Liver (tissue), 8 donors: ENCODE measurements at regions not wholly inside any gene's neighbourhood (a gene's known extent, or its start where the extent isn't known, plus 50 kb on each side); places are given as distances from the start of the nearest gene placed in this dataset.

Source experiments
- DNase-seq: peaks from one replicate; pipeline ENCODE4 v3.0.0-alpha.2; 2017; ENCODE audit warnings: low spot score
- H3K27ac ChIP-seq, 2 donors: one replicate each; pipeline ENCODE4 v1.7.0; 2013; ENCODE audit warnings: inconsistent platforms in 2 of 2, low read length in 2 of 2, control low read depth in 1 of 2, low read depth in 1 of 2, mild to moderate bottlenecking in 1 of 2
- H3K27me3 ChIP-seq, 4 donors: one replicate each; pipeline versions ENCODE4 v1.6.1 to v1.7.0; 2013; ENCODE audit warnings: low read length in 3 of 4, inconsistent platforms in 1 of 4, mild to moderate bottlenecking in 1 of 4, moderate library complexity in 1 of 4; ENCODE audit not compliant: control insufficient read depth in 4 of 4, insufficient read depth in 4 of 4
- H3K36me3 ChIP-seq, 4 donors: one replicate each; pipeline versions ENCODE4 v1.6.1 to v1.7.0; 2013; ENCODE audit warnings: low read length in 3 of 4, mild to moderate bottlenecking in 3 of 4, low read depth in 1 of 4, moderate library complexity in 1 of 4; ENCODE audit not compliant: control insufficient read depth in 4 of 4, insufficient read depth in 3 of 4
- H3K4me1 ChIP-seq, 4 donors: one replicate each; pipeline versions ENCODE4 v1.6.1 to v1.7.0; 2013; ENCODE audit warnings: low read length in 3 of 4, mild to moderate bottlenecking in 3 of 4, moderate library complexity in 1 of 4; ENCODE audit not compliant: control insufficient read depth in 4 of 4, insufficient read depth in 4 of 4
- H3K4me3 ChIP-seq, 3 donors: one replicate each; pipeline versions ENCODE4 v1.6.1 to v1.7.0; 2013; ENCODE audit warnings: low read length in 3 of 3, control low read depth in 1 of 3, low read depth in 1 of 3, mild to moderate bottlenecking in 1 of 3
- H3K9ac ChIP-seq, 2 donors: one replicate each; pipeline ENCODE4 v1.7.0; 2013; ENCODE audit warnings: low read length in 2 of 2, mild to moderate bottlenecking in 2 of 2, moderate library complexity in 2 of 2, control low read depth in 1 of 2, low read depth in 1 of 2
- H3K9me3 ChIP-seq, 4 donors: one replicate each; pipeline versions ENCODE4 v1.6.1 to v1.7.0; 2013; ENCODE audit warnings: low read length in 3 of 4; ENCODE audit not compliant: control insufficient read depth in 4 of 4
- EGR1 ChIP-seq, 2 donors: IDR thresholded peaks; 2 replicates each; pipeline ENCODE4 v1.6.1; 2016 to 2018; ENCODE audit warnings: antibody characterized with exemption in 2 of 2, low read depth in 2 of 2
- FOXA1 ChIP-seq: IDR thresholded peaks from 2 replicates; pipeline ENCODE4 v1.6.1; 2016; ENCODE audit warnings: antibody characterized with exemption
- FOXA2 ChIP-seq: IDR thresholded peaks from 2 replicates; pipeline ENCODE4 v1.6.1; 2016; ENCODE audit warnings: antibody characterized with exemption
- JUND ChIP-seq, 2 donors: IDR thresholded peaks; 2 replicates each; pipeline ENCODE4 v1.6.1; 2016; ENCODE audit warnings: antibody characterized with exemption in 2 of 2
- NR2F2 ChIP-seq: IDR thresholded peaks from 2 replicates; pipeline ENCODE4 v1.6.1; 2016; ENCODE audit warnings: antibody characterized with exemption
- RXRA ChIP-seq, 2 donors: IDR thresholded peaks; 2 replicates each; pipeline ENCODE4 v1.6.1; 2017 to 2018; ENCODE audit warnings: antibody characterized with exemption in 2 of 2, mild to moderate bottlenecking in 1 of 2
- YY1 ChIP-seq: IDR thresholded peaks from 2 replicates; pipeline ENCODE4 v1.6.1; 2016; ENCODE audit warnings: antibody characterized with exemption, mild to moderate bottlenecking
- WGBS: extraction: QIAGEN DNeasy Blood & Tissue Kit; methylation state at CpG from one replicate; pipeline ENCODE4 v1.1.7; 2013; 5-methylcytosine and 5-hydroxymethylcytosine counted together
- TF ChIP-seq, protein P1 (sequence below): IDR thresholded peaks from 2 replicates; pipeline ENCODE4 v1.6.1; 2016; ENCODE audit warnings: antibody characterized with exemption, mild to moderate bottlenecking
- TF ChIP-seq, protein P2 (sequence below): IDR thresholded peaks from 2 replicates; pipeline ENCODE4 v1.6.1; 2016; ENCODE audit warnings: antibody characterized with exemption
- TF ChIP-seq, protein P3 (sequence below): fragments of 150-350 bp; IDR thresholded peaks from 2 replicates; pipeline ENCODE4 v1.5.1; 2017; ENCODE audit warnings: improper control_type of control experiment, low read depth, low read length; ENCODE audit not compliant: missing input control
- TF ChIP-seq, protein P4 (sequence below): IDR thresholded peaks from 2 replicates; pipeline ENCODE4 v1.6.1; 2016; ENCODE audit warnings: antibody characterized with exemption
- TF ChIP-seq, protein P5 (sequence below): IDR thresholded peaks from 2 replicates; pipeline ENCODE4 v1.6.1; 2016; ENCODE audit warnings: antibody characterized with exemption
- donor health status: healthy.
- donor health status: healthy.
- donor health status: healthy.
- donor health status: healthy.
- donor health status: healthy.

DNA sequence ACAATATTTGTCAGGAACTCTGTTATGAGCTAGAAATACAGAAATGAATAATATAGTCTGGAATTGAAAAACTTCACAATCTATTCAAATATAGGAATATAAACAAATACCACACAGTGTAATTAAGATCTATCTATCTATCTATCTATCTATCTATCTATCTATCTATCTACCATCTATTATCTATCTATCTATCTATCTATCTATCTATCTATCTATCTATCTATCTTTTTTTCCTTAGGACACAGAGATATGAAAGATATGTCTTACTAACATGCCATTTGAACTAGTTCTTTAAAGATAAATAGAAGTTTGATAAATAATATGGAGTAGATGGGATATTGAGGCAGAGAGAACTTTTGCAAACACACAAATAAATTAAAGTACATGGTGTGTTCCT lies 357.8 kb downstream of the PARP8 start:
- Histone ChIP-seq H3K9me3 (no peaks in the 10 kb centered on the region), H3K9ac (no peak overlapping the region), H3K36me3 (no peaks in the 10 kb centered on the region), H3K4me1 (no peaks in the 10 kb centered on the region), H3K4me3 (no peak overlapping the region), H3K27ac (no peak overlapping the region), H3K27me3 (no peaks in the 10 kb centered on the region)
- DNase-seq = no peak
- TF ChIP-seq NR2F2 = no peak
- TF ChIP-seq, protein P1, sequence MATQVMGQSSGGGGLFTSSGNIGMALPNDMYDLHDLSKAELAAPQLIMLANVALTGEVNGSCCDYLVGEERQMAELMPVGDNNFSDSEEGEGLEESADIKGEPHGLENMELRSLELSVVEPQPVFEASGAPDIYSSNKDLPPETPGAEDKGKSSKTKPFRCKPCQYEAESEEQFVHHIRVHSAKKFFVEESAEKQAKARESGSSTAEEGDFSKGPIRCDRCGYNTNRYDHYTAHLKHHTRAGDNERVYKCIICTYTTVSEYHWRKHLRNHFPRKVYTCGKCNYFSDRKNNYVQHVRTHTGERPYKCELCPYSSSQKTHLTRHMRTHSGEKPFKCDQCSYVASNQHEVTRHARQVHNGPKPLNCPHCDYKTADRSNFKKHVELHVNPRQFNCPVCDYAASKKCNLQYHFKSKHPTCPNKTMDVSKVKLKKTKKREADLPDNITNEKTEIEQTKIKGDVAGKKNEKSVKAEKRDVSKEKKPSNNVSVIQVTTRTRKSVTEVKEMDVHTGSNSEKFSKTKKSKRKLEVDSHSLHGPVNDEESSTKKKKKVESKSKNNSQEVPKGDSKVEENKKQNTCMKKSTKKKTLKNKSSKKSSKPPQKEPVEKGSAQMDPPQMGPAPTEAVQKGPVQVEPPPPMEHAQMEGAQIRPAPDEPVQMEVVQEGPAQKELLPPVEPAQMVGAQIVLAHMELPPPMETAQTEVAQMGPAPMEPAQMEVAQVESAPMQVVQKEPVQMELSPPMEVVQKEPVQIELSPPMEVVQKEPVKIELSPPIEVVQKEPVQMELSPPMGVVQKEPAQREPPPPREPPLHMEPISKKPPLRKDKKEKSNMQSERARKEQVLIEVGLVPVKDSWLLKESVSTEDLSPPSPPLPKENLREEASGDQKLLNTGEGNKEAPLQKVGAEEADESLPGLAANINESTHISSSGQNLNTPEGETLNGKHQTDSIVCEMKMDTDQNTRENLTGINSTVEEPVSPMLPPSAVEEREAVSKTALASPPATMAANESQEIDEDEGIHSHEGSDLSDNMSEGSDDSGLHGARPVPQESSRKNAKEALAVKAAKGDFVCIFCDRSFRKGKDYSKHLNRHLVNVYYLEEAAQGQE = no peak
- TF ChIP-seq FOXA2 = no peak
- TF ChIP-seq EGR1 (IDR thresholded peaks at IDR 0.05; ENCODE audit: low read depth in 2 of 2) = no peak
- TF ChIP-seq, protein P2, sequence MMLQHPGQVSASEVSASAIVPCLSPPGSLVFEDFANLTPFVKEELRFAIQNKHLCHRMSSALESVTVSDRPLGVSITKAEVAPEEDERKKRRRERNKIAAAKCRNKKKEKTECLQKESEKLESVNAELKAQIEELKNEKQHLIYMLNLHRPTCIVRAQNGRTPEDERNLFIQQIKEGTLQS = no peak
- TF ChIP-seq RXRA (IDR thresholded peaks at IDR 0.05) = no peak
- TF ChIP-seq, protein P3, sequence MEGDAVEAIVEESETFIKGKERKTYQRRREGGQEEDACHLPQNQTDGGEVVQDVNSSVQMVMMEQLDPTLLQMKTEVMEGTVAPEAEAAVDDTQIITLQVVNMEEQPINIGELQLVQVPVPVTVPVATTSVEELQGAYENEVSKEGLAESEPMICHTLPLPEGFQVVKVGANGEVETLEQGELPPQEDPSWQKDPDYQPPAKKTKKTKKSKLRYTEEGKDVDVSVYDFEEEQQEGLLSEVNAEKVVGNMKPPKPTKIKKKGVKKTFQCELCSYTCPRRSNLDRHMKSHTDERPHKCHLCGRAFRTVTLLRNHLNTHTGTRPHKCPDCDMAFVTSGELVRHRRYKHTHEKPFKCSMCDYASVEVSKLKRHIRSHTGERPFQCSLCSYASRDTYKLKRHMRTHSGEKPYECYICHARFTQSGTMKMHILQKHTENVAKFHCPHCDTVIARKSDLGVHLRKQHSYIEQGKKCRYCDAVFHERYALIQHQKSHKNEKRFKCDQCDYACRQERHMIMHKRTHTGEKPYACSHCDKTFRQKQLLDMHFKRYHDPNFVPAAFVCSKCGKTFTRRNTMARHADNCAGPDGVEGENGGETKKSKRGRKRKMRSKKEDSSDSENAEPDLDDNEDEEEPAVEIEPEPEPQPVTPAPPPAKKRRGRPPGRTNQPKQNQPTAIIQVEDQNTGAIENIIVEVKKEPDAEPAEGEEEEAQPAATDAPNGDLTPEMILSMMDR = no peak

DNA sequence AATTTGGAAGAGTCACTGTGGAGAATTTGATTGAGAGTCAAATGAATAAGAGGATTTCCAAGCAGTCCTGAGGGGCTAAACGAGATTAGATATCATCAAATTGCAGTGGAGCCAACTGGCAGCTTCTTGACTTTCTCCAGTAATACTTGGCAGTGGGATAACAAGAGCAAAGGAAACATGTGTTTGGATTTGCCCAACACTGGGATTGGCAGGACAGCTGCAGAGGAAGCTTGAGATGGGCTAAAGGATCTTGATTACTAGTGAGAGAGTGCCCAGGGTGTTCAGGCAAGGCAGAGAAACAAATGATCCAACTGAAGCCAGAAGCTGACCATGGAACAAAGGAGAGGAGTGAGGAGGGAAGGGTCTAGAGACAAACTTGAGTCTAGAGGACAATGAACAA lies 356.0 kb upstream of the ISL1 start:
- H3K9ac ChIP-seq = no peak overlapping the region
- no peak overlapping the region for H3K27ac ChIP-seq
- no peaks in the 10 kb centered on the region for H3K36me3 ChIP-seq
- DNase-seq = no peak
- 37% methylated on average over 1 of the region's 1 CpG for WGBS
- no peak overlapping the region for H3K4me3 ChIP-seq
- TF ChIP-seq, protein P4, sequence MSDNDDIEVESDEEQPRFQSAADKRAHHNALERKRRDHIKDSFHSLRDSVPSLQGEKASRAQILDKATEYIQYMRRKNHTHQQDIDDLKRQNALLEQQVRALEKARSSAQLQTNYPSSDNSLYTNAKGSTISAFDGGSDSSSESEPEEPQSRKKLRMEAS = no peak
- no peak for TF ChIP-seq FOXA1
- no peak for TF ChIP-seq RXRA (IDR thresholded peaks at IDR 0.05)
- TF ChIP-seq FOXA2 = no peak
- no peak for TF ChIP-seq EGR1 (IDR thresholded peaks at IDR 0.05; ENCODE audit: low read depth in 2 of 2)
- TF ChIP-seq, protein P5, sequence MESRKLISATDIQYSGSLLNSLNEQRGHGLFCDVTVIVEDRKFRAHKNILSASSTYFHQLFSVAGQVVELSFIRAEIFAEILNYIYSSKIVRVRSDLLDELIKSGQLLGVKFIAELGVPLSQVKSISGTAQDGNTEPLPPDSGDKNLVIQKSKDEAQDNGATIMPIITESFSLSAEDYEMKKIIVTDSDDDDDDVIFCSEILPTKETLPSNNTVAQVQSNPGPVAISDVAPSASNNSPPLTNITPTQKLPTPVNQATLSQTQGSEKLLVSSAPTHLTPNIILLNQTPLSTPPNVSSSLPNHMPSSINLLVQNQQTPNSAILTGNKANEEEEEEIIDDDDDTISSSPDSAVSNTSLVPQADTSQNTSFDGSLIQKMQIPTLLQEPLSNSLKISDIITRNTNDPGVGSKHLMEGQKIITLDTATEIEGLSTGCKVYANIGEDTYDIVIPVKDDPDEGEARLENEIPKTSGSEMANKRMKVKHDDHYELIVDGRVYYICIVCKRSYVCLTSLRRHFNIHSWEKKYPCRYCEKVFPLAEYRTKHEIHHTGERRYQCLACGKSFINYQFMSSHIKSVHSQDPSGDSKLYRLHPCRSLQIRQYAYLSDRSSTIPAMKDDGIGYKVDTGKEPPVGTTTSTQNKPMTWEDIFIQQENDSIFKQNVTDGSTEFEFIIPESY = no peak
- TF ChIP-seq, protein P3 = no peak
- TF ChIP-seq, protein P2 = no peak
- TF ChIP-seq JUND (IDR thresholded peaks at IDR 0.05) = no peak
- TF ChIP-seq YY1 = no peak
- TF ChIP-seq, protein P1 = no peak
- no peaks in the 10 kb centered on the region for H3K4me1 ChIP-seq
- H3K9me3 ChIP-seq = no peaks in the 10 kb centered on the region
- H3K27me3 ChIP-seq = no peaks in the 10 kb centered on the region
